ENCODE measurements at regions not wholly inside any gene's neighbourhood (a gene's known extent, or its start where the extent isn't known, plus 50 kb on each side); places are given as distances from the start of the nearest gene placed in this dataset.
A peak's percentile ranks its signal among the peaks of the same experiment; 100 is the strongest.

GRCh38 chr1:182299728-182300616, 91.6 kb downstream of the GLUL start (continued):
- TF ChIP-seq CGGBP1 (CRISPR knock-in tag; IDR thresholded peaks at IDR 0.05), result 0 out of 2 replicates have a peak, but pooled peaks have one; percentile 78
- TF ChIP-seq ZNF449 (CRISPR knock-in tag; IDR thresholded peaks at IDR 0.05), result no peak
- TF ChIP-seq MCM2 (IDR thresholded peaks at IDR 0.05; ENCODE audit: low read depth), result no peak
- no peak; the same call in 1 of the 2 replicates for TF ChIP-seq TCF15 (CRISPR knock-in tag; IDR thresholded peaks at IDR 0.05)
- TF ChIP-seq SIN3B (IDR thresholded peaks at IDR 0.05; ENCODE audit: low read depth), result no peak; the same call in 1 of the 2 replicates
- TF ChIP-seq NCOA2 (IDR thresholded peaks at IDR 0.05; ENCODE audit: partially characterized antibody in 2 of 2), result peak; percentile 95 to 96
- peak; percentile 73; the same call in 1 of the 2 replicates for TF ChIP-seq HINFP (tag; conservative IDR thresholded peaks at IDR 0.05; ENCODE audit: low read depth)
- peak; percentile 98 for TF ChIP-seq SMARCC2 (IDR thresholded peaks at IDR 0.05; ENCODE audit: low read depth)
- no peak for TF ChIP-seq KLF1 (tag; IDR thresholded peaks at IDR 0.05)
- TF ChIP-seq PPARD (CRISPR knock-in tag; IDR thresholded peaks at IDR 0.05), result no peak
- peak; percentile 13 for TF ChIP-seq ZC3H8 (IDR thresholded peaks at IDR 0.05)
- TF ChIP-seq JUN (IDR thresholded peaks at IDR 0.05; ENCODE audit: borderline replicate concordance, low read depth, low read length), result peak; percentile 95
- peak; percentile 66; the same call in 1 of the 2 replicates for TF ChIP-seq JUN (CRISPR knock-in tag; IDR thresholded peaks at IDR 0.05; ENCODE audit: borderline replicate concordance)
- TF ChIP-seq ZNF584 (CRISPR knock-in tag; IDR thresholded peaks at IDR 0.05; ENCODE audit: low read depth), result peak; percentile 96
- peak; percentile 89 for TF ChIP-seq NFATC3 (IDR thresholded peaks at IDR 0.05)
- TF ChIP-seq BRF1 (IDR thresholded peaks at IDR 0.05; ENCODE audit: borderline replicate concordance, extremely low read depth, insufficient read length), result no peak
- TF ChIP-seq ETS1 (conservative IDR thresholded peaks at IDR 0.05; ENCODE audit: control insufficient read depth, low read depth, low read length), result peak; percentile 85
- TF ChIP-seq POLR2B (IDR thresholded peaks at IDR 0.05; ENCODE audit: low read depth, partially characterized antibody), result peak; percentile 75
- TF ChIP-seq ZNF280B (CRISPR knock-in tag; IDR thresholded peaks at IDR 0.05), result no peak
- peak; percentile 98 for TF ChIP-seq ZNF644 (tag; IDR thresholded peaks at IDR 0.05; ENCODE audit: low read depth)

All from K562 (cell line).